Ectodermal cell (in vitro differentiated cells): ENCODE measurements at regions not wholly inside any gene's neighbourhood (a gene's known extent, or its start where the extent isn't known, plus 50 kb on each side); places are given as distances from the start of the nearest gene placed in this dataset.

Experiments
- H3K27ac ChIP-seq: 2 replicates; pipeline ENCODE4 v1.7.0; 2013; ENCODE audit warnings: mild to moderate bottlenecking, low read depth, low read length; ENCODE audit not compliant: insufficient read depth, poor library complexity, severe bottlenecking
- H3K27me3 ChIP-seq: 2 replicates; pipeline ENCODE4 v1.7.0; 2013; ENCODE audit warnings: mild to moderate bottlenecking, low read length; ENCODE audit not compliant: insufficient read depth, control insufficient read depth, poor library complexity, severe bottlenecking
- H3K36me3 ChIP-seq: one replicate; pipeline ENCODE4 v1.7.0; 2013; ENCODE audit warnings: low read length; ENCODE audit not compliant: control insufficient read depth, insufficient read depth
- H3K4me1 ChIP-seq: one replicate; pipeline ENCODE4 v1.7.0; 2013; ENCODE audit warnings: low read length; ENCODE audit not compliant: control insufficient read depth, insufficient read depth
- H3K4me3 ChIP-seq: 2 replicates; pipeline ENCODE4 v1.7.0; 2013; ENCODE audit warnings: low read depth, low read length, control low read depth; ENCODE audit not compliant: insufficient read depth
- H3K9me3 ChIP-seq: 2 replicates; pipeline ENCODE4 v1.7.0; 2013; ENCODE audit warnings: mild to moderate bottlenecking, low read length, moderate library complexity; ENCODE audit not compliant: control insufficient read depth
- WGBS, 2 experiments: methylation state at CpG; one replicate each; pipeline ENCODE4 v1.1.7; 2013; ENCODE audit warnings: missing lambda C conversion rate in 2 of 2; 5-methylcytosine and 5-hydroxymethylcytosine counted together

DNA sequence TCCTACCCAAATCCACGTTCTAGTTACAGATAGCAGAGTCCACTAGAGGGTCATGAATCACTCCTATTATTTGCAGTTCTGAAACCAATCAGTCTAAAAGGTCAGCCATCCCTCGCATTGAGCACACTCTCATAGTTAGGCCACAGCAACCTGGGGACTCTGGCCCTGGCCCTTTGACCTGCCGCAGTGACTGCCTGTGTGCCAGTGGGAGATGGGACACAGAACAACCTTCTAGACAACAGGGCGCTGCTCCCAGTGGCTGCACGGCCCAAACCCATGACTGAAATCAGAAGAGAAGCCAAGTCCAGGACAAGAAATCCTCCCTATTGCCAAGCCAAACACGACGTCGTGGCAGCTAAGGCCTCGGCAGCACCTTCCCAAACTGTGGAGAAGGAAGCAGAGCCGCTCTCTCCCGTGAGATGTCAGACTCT, 158.5 kb downstream of the HERPUD2 start:
- Histone ChIP-seq H3K27me3 (peaks cover 18% of the 10 kb centered on the region), H3K4me3 (no peak overlapping the region), H3K27ac (no peak overlapping the region), H3K4me1 (peaks cover 3% of the 10 kb centered on the region), H3K36me3 (no peaks in the 10 kb centered on the region), H3K9me3 (no peaks in the 10 kb centered on the region)
- WGBS, 2 experiments = 89 to 92% methylated on average over 11 of the region's 11 CpGs

DNA sequence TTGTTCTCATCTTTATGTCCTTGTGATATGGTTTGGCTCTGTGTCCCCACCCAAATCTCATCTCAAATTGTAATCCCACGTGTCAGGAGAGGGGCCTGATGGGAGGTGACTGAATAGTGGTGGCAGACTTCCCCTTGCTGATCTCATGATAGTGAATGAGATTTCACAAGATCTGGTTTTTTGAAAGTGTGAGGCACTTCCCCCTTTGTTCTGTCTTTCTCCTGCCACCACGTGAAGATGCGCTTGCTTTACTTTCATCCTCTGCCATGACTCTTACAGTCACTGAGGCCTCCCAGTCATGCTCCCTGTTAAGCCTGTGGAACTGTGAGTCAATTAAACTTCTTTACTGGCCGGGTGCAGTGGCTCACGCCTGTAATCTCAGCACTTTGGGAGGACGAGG, 161.0 kb downstream of the HERPUD2 start:
- Histone ChIP-seq H3K4me3 (no peak overlapping the region), H3K9me3 (no peaks in the 10 kb centered on the region), H3K36me3 (no peaks in the 10 kb centered on the region), H3K4me1 (peaks cover 3% of the 10 kb centered on the region), H3K27ac (no peak overlapping the region), H3K27me3 (peaks cover 15% of the 10 kb centered on the region)
- 71 to 81% methylated on average over 5 to 6 of the region's 6 CpGs for WGBS, 2 experiments

DNA sequence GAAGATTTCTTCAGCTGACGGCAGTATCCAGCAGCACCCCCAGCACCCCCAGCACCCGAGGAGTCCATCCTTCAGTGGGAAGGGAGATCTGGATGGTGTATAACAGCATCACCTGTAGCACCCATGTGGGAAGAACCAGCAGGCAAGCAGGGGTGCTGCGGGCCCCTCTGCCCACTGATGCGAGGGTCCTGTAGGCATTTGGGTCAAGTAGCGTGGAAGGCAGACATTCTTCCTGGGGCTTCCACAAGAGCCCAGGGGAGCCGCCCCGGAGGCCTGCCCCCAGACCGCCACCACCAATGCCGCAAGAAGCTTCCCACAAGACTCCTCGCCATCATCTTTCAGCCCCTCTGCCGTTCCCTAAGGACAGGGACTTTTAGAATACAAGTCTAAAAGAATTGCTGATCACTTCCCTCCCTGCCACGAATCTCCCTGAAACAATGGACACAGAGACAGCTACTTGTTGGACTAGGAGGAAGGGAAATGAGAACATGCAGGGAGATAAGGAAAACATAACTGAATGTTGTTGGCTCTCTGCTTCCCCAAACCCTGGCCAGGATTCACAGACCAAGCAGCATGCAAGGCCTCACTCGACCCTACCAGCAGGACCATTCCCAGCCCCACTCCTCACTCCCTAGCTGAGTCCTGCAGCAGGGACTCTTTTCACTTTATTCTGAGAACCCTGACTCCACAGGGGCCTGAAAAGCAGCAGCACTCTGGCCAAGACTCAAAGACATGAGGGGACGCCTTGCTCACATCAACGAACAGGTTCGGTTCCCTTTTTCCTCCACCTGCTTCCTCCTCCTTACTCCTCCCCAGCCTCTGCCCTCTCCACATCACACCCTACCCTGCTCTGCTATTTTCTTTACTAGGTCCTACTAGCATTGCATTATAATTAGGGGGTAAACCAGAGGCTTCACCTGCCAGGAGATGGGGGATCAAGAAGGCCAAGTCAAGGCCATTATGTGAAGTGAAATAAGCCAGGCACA, 164.5 kb downstream of the HERPUD2 start:
- H3K27ac ChIP-seq = no peak overlapping the region
- no peaks in the 10 kb centered on the region for H3K27me3 ChIP-seq
- H3K4me3 ChIP-seq = no peak overlapping the region
- no peaks in the 10 kb centered on the region for H3K36me3 ChIP-seq
- no peaks in the 10 kb centered on the region for H3K4me1 ChIP-seq
- WGBS, 2 experiments = 92 to 94% methylated on average over 16 of the region's 16 CpGs
- H3K9me3 ChIP-seq = no peaks in the 10 kb centered on the region

DNA sequence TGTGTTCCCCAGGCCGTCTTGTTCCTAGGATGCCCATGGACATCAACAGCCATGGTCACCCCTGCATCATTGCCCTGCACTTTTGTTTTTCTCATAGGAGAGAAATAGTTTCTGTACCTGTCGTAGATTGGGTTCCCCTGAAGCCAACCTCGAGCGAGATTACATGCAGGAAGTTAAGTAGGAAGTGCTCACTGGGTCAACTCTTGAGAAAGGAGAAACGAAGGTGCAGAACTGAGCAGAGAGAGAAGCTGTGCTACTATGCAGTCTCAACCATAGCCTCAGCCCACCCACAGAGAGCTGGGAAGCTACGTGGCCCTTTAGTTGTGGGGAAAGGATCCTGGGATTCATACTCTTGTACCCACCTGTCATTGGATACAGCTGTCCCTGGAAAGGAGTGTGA, 165.2 kb downstream of the HERPUD2 start:
- 92 to 95% methylated on average over 6 of the region's 6 CpGs for WGBS, 2 experiments
- Histone ChIP-seq H3K36me3 (no peaks in the 10 kb centered on the region), H3K27me3 (no peaks in the 10 kb centered on the region)

DNA sequence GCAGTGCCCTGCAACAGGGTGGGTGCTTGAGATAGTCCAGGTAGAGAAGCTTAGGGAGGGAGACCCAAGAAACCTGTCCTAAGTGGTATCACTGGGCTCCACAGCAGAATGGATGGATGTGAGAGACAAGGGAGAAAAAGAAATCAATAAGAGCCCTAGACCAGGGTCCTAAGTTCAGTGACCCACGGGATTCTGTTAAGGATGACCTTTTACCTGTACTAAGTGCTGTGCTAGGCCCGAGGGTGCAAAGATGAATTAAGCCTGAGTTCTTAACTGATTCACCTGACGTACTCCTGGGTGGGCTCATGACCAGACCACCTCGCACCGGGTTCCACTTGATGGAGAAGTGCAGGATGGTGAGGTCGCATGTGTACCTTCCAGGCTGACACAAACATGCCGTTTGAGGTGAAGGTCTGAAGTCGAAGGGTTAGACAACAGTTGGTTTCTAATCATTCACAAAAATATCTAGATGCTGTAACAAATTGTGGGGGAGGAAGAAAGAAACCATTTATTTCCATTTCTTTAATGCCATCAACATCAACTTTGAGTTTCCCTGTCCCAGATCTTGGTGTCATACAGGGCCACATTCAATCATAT, 166.5 kb downstream of the HERPUD2 start:
- Histone ChIP-seq H3K9me3 (no peaks in the 10 kb centered on the region), H3K36me3 (no peaks in the 10 kb centered on the region), H3K4me1 (no peaks in the 10 kb centered on the region), H3K4me3 (no peak overlapping the region), H3K27me3 (no peaks in the 10 kb centered on the region), H3K27ac (no peak overlapping the region)
- WGBS, 2 experiments = 87 to 97% methylated on average over 7 to 8 of the region's 8 CpGs

More for the DNA sequence above, 165.2 kb downstream of the HERPUD2 start:
- Histone ChIP-seq H3K9me3 (no peaks in the 10 kb centered on the region), H3K4me3 (no peak overlapping the region), H3K27ac (no peak overlapping the region), H3K4me1 (no peaks in the 10 kb centered on the region)

DNA sequence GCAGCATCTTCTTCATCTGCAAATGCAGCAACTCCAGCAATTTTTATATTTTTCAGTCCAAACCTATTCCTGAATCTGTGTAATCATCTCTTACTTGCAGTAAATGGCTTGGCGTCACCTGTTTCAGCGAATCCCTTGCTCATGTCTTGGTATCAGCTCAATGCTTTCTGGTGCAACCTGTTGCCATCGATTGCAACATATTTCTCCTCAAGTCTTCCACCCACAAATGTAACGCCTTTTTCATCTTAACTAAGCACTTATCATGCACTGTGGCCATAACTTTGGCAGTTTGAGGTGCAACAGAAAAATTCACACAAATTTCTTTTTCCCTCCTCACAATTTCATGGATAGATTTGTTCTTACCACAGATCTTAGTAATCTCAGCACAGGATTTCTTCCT, 168.3 kb downstream of the HERPUD2 start:
- 88 to 89% methylated on average over 4 of the region's 4 CpGs for WGBS, 2 experiments
- H3K27me3 ChIP-seq = no peaks in the 10 kb centered on the region
- no peak overlapping the region for H3K4me3 ChIP-seq
- H3K4me1 ChIP-seq = no peaks in the 10 kb centered on the region
- H3K9me3 ChIP-seq = no peaks in the 10 kb centered on the region
- no peak overlapping the region for H3K27ac ChIP-seq
- H3K36me3 ChIP-seq = no peaks in the 10 kb centered on the region

DNA sequence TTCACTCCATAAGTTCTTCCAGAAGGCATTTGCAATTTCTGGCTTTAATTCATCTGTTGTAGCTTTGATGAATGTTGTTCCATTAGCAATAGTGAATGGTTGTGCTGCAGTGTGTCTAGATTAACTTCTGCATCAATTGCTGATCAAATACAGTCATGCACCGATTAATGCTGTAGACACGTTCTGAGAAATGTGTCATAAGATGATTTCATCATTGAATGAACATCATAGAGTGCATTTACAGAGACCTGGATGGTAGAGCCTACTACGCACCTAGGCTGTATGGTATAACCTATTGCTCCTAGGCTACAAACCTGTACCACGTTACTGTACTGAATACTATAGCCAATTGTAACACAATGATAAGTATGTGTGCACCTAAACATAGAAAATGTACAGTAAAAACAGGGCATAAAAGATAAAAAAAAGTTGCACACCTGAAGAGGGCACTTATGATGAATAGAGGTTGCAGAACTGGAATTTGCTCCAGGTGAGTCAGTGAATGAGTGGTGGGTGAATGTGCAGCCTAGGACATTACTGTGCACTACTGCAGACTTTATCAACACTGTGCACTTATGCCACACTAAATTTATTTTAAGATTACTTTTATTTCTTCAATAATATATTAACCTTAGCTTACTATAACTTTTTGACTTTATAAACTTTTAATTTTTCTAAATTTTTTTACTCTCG, 170.7 kb downstream of the HERPUD2 start:
- no peaks in the 10 kb centered on the region for H3K36me3 ChIP-seq
- no peak overlapping the region for H3K27ac ChIP-seq
- no peak overlapping the region for H3K4me3 ChIP-seq
- WGBS, 2 experiments = 92 to 97% methylated on average over 3 to 5 of the region's 5 CpGs
- no peaks in the 10 kb centered on the region for H3K9me3 ChIP-seq
- H3K4me1 ChIP-seq = no peaks in the 10 kb centered on the region
- no peaks in the 10 kb centered on the region for H3K27me3 ChIP-seq

DNA sequence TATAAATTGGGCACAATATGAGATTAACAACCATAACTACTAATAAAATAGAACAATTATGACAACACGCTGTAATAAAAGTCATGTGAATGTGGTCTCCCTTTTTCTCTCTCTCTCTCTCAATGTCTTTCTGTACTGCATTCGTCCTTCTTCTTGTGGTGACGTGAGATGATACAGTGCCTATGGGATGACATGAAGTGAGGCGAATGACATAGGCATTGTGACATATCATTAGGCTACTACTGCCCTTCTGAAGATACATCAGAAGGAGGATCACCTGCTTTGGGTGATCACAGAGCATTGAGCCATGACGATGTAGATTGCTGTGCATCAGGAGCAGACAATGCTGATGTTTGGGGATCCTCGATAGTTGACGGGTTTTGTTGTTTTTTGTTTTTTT, 171.6 kb downstream of the HERPUD2 start:
- Histone ChIP-seq H3K9me3 (no peaks in the 10 kb centered on the region), H3K27ac (no peak overlapping the region), H3K27me3 (peaks cover 4% of the 10 kb centered on the region), H3K4me1 (no peaks in the 10 kb centered on the region), H3K36me3 (no peaks in the 10 kb centered on the region), H3K4me3 (no peak overlapping the region)
- WGBS, 2 experiments = 94 to 95% methylated on average over 7 of the region's 7 CpGs

DNA sequence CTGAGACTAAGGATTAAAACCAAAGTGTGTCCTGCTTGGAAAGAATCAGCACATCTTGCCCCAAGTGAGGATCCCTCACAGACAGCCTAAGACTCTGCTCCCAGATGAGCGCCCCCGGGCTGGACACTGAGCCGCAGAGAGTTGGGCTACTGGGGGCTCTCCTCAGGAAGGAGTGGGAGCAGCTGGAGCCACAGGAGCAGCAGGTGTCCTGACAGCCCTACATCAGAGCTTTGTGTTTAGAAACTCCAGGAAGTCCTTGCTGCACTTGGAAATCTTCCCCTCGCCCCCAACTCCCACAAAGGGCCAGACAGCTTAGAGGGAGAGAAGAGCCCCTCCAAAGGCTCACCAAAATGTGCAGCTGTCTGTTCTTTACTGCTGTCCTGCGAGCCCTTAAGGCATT, 172.2 kb downstream of the HERPUD2 start:
- no peaks in the 10 kb centered on the region for H3K4me1 ChIP-seq
- WGBS, 2 experiments = 46 to 54% methylated on average over 5 of the region's 5 CpGs
- H3K27me3 ChIP-seq = peaks cover 5% of the 10 kb centered on the region
- no peak overlapping the region for H3K27ac ChIP-seq
- H3K9me3 ChIP-seq = no peaks in the 10 kb centered on the region
- no peak overlapping the region for H3K4me3 ChIP-seq
- no peaks in the 10 kb centered on the region for H3K36me3 ChIP-seq

DNA sequence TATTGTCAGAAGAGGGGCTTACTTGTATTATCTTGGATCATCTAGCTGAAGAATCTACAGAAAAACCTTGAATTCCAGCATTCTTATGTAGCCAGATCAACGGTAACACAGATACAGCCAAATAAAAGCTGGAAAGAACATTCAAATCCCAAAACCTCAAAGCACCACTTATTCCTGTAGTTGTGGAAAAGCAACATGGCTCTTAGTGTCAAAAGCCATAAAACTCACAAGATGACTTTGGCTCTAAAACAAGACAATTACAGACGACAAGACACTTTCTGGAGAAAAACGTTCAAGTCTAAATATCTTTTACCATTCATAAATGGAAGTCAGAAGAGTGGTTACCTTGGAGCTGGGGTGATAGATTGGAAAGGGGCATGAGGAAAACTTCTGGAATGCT, 173.0 kb downstream of the HERPUD2 start:
- 93% methylated on average over 1 to 3 of the region's 3 CpGs for WGBS, 2 experiments
- peaks cover 5% of the 10 kb centered on the region for H3K27me3 ChIP-seq
- no peaks in the 10 kb centered on the region for H3K4me1 ChIP-seq
- no peaks in the 10 kb centered on the region for H3K9me3 ChIP-seq
- no peak overlapping the region for H3K27ac ChIP-seq
- no peak overlapping the region for H3K4me3 ChIP-seq
- no peaks in the 10 kb centered on the region for H3K36me3 ChIP-seq
